SK-N-SH (cell line): ENCODE measurements at regions not wholly inside any gene's neighbourhood (a gene's known extent, or its start where the extent isn't known, plus 50 kb on each side); places are given as distances from the start of the nearest gene placed in this dataset.

Source experiments
- CTCF ChIA-PET: fragments of 300-600, 350-600 bp; formaldehyde crosslinking; extraction: SDS; loops from one replicate; lab custom pipeline; 2021; lab: Yijun Ruan, JAX
- POLR2A ChIA-PET: fragments of 350-600 bp; sonication (Branson Sonifier 250); formaldehyde crosslinking; extraction: SDS; loops from one replicate; lab custom pipeline; 2020; ENCODE audit warnings: antibody characterized with exemption, inconsistent platforms; lab: Yijun Ruan, JAX
- DNase-seq: peaks from one replicate; pipeline ENCODE4 v3.0.0; 2012
- H2AFZ ChIP-seq: fragments of 200-600 bp; sonication (generic); 2 replicates; pipeline ENCODE4 v1.8.1; 2016; ENCODE audit warnings: antibody characterized with exemption, mild to moderate bottlenecking, low read depth
- H3F3A ChIP-seq: fragments of 200-600 bp; sonication (generic); replicated peaks from 2 replicates; pipeline ENCODE3; 2016; ENCODE audit warnings: antibody characterized with exemption, mild to moderate bottlenecking; ENCODE audit not compliant: insufficient read depth
- H3K27ac ChIP-seq, 2 experiments: fragments of 200-500 bp in 1 of 2; fragments of 200-600 bp in 1 of 2; sonication (Bioruptor generic) in 1 of 2; sonication (generic), shearing (Covaris generic) in 1 of 2; 2 replicates each; pipeline versions ENCODE4 v1.5.1 to v1.6.1; 2014 to 2016; ENCODE audit warnings: low read depth in 2 of 2, inconsistent platforms in 1 of 2, low read length in 1 of 2, mild to moderate bottlenecking in 1 of 2, mixed read lengths in 1 of 2
- H3K27me3 ChIP-seq: fragments of 200-600 bp; sonication (generic), shearing (Covaris generic); 2 replicates; pipeline ENCODE4 v1.6.1; 2016; ENCODE audit warnings: mixed run types; ENCODE audit not compliant: insufficient read depth
- H3K36me3 ChIP-seq, 2 experiments: fragments of 200-500 bp in 1 of 2; fragments of 200-600 bp in 1 of 2; sonication (Bioruptor generic) in 1 of 2; sonication (generic) in 1 of 2; replicated peaks in 1 of 2; 2 replicates each; pipeline versions ENCODE3 to v1.5.1; 2014 to 2016; ENCODE audit warnings: low read length in 1 of 2, mild to moderate bottlenecking in 1 of 2; ENCODE audit not compliant: insufficient read depth in 2 of 2, control insufficient read depth in 1 of 2
- H3K4me1 ChIP-seq, 2 experiments: fragments of 200-500 bp in 1 of 2; fragments of 200-600 bp in 1 of 2; sonication (Bioruptor generic) in 1 of 2; sonication (generic), shearing (Covaris generic) in 1 of 2; 2 replicates each; pipeline versions ENCODE4 v1.5.1 to v1.6.1; 2014 to 2016; ENCODE audit warnings: low read depth in 1 of 2, low read length in 1 of 2, mixed run types in 1 of 2; ENCODE audit not compliant: insufficient read depth in 2 of 2, control insufficient read depth in 1 of 2
- H3K4me2 ChIP-seq: fragments of 200-600 bp; sonication (generic), shearing (Covaris generic); 2 replicates; pipeline ENCODE4 v1.6.1; 2017; ENCODE audit warnings: mixed run types
- H3K4me3 ChIP-seq, 2 experiments: fragments of 200-500 bp in 1 of 2; fragments of 200-600 bp in 1 of 2; sonication (Bioruptor generic) in 1 of 2; sonication (generic), shearing (Covaris generic) in 1 of 2; 2 replicates each; pipeline versions ENCODE4 v1.5.1 to v1.8.1; 2014 to 2016; ENCODE audit warnings: low read depth in 2 of 2, inconsistent platforms in 1 of 2, low read length in 1 of 2, mild to moderate bottlenecking in 1 of 2, mixed read lengths in 1 of 2, moderate library complexity in 1 of 2
- H3K79me2 ChIP-seq: fragments of 200-600 bp; sonication (generic); 2 replicates; pipeline ENCODE4 v1.8.1; 2017; ENCODE audit warnings: mild to moderate bottlenecking; ENCODE audit not compliant: insufficient read depth
- H3K9ac ChIP-seq: fragments of 200-600 bp; sonication (generic); 2 replicates; pipeline ENCODE4 v1.6.1; 2017; ENCODE audit warnings: mixed run types
- H3K9me2 ChIP-seq: fragments of 200-600 bp; sonication (generic); 2 replicates; pipeline ENCODE4 v1.6.1; 2017; ENCODE audit warnings: mixed run types
- H3K9me3 ChIP-seq: fragments of 200-600 bp; sonication (generic); 2 replicates; pipeline ENCODE4 v1.6.1; 2017; ENCODE audit warnings: mixed run types, mild to moderate bottlenecking, moderate library complexity
- H4K20me1 ChIP-seq: fragments of 200-600 bp; sonication (generic); 2 replicates; pipeline ENCODE4 v1.6.1; 2017; ENCODE audit warnings: mild to moderate bottlenecking, mixed run types; ENCODE audit not compliant: insufficient read depth
- CHD2 ChIP-seq: fragments of 150-350 bp; IDR thresholded peaks from 2 replicates; pipeline ENCODE4 v1.6.1; 2018; ENCODE audit warnings: low read length; ENCODE audit not compliant: partially characterized antibody
- ELF1 ChIP-seq: IDR thresholded peaks from 2 replicates; pipeline ENCODE4 v1.4.0; 2012
- EP300 ChIP-seq, 2 experiments: IDR thresholded peaks; 2 replicates each; pipeline versions ENCODE4 v1.4.0 to v1.6.1; 2012; ENCODE audit warnings: borderline replicate concordance in 1 of 2, low read depth in 1 of 2, low read length in 1 of 2
- FOSL2 ChIP-seq: IDR thresholded peaks from 2 replicates; pipeline ENCODE4 v1.4.0; 2012; ENCODE audit warnings: low read depth, mild to moderate bottlenecking, moderate library complexity, borderline replicate concordance
- FOXJ3 ChIP-seq: sonication (generic); formaldehyde crosslinking; IDR thresholded peaks from 2 replicates; pipeline ENCODE4 v1.5.1; 2020; ENCODE audit warnings: mild to moderate bottlenecking, missing genetic modification reagents
- FOXM1 ChIP-seq: IDR thresholded peaks from 2 replicates; pipeline ENCODE4 v1.4.0; 2012; ENCODE audit warnings: low read depth, mild to moderate bottlenecking
- GABPA ChIP-seq: IDR thresholded peaks from 2 replicates; pipeline ENCODE4 v1.4.0; 2012; ENCODE audit warnings: low read depth, mild to moderate bottlenecking
- IRF3 ChIP-seq: fragments of 150-350 bp; IDR thresholded peaks from 2 replicates; pipeline ENCODE4 v1.6.1; 2016; ENCODE audit warnings: mild to moderate bottlenecking, low read depth, low read length
- MAX ChIP-seq: IDR thresholded peaks from 2 replicates; pipeline ENCODE4 v1.4.0; 2012; ENCODE audit warnings: low read depth
- MXI1 ChIP-seq: IDR thresholded peaks from 2 replicates; pipeline ENCODE4 v1.6.1; 2012; ENCODE audit warnings: mild to moderate bottlenecking, low read depth, low read length, improper control_type of control experiment
- POLR2AphosphoS5 ChIP-seq: IDR thresholded peaks from 2 replicates; pipeline ENCODE4 v1.6.1; 2012; ENCODE audit warnings: low read depth, low read length
- RFX5 ChIP-seq: IDR thresholded peaks from 2 replicates; pipeline ENCODE4 v1.6.1; 2012; ENCODE audit warnings: mild to moderate bottlenecking, improper control_type of control experiment, low read length
- RXRA ChIP-seq: IDR thresholded peaks from 2 replicates; pipeline ENCODE4 v1.4.0; 2012; ENCODE audit warnings: low read depth, mild to moderate bottlenecking, borderline replicate concordance
- SIN3A ChIP-seq: IDR thresholded peaks from 2 replicates; pipeline ENCODE4 v1.6.1; 2012; ENCODE audit warnings: low read depth, mild to moderate bottlenecking, low read length, moderate library complexity, borderline replicate concordance
- TCF12 ChIP-seq: IDR thresholded peaks from 2 replicates; pipeline ENCODE4 v1.4.0; 2012
- USF2 ChIP-seq: fragments of 150-350 bp; IDR thresholded peaks from 2 replicates; pipeline ENCODE4 v1.6.1; 2017; ENCODE audit warnings: antibody characterized with exemption, low read length, low read depth, borderline replicate concordance
- WGBS: methylation state at CpG from one replicate; pipeline ENCODE4 v1.1.6; 2017; ENCODE audit warnings: low lambda C conversion rate; 5-methylcytosine and 5-hydroxymethylcytosine counted together
- TF ChIP-seq, protein P1 (sequence below): fragments of 200-600 bp; sonication (generic); IDR thresholded peaks from 2 replicates; pipeline ENCODE4 v1.6.1; 2017; ENCODE audit warnings: antibody characterized with exemption, mild to moderate bottlenecking, moderate library complexity

GRCh38 chr3:105214590-105214989 lies 152.1 kb upstream of the ALCAM start:
- H3K9ac ChIP-seq: no peak overlapping the region
- H2AFZ ChIP-seq: no peak overlapping the region
- no peaks in the 10 kb centered on the region for H4K20me1 ChIP-seq
- ChIA-PET POLR2A (no interaction called here), CTCF (no interaction called here)
- no peak for DNase-seq
- H3K36me3 ChIP-seq: peaks cover 0 to 4% of the 10 kb centered on the region in 2 experiments
- no peak overlapping the region for H3K4me2 ChIP-seq
- H3K27ac ChIP-seq: no peak overlapping the region
- WGBS: 86% methylated on average over 1 of the region's 1 CpG
- H3F3A ChIP-seq: no peaks in the 10 kb centered on the region
- no peaks in the 10 kb centered on the region for H3K9me3 ChIP-seq
- no peak for TF ChIP-seq FOXM1
- no peak for TF ChIP-seq EP300 (IDR thresholded peaks at IDR 0.05; ENCODE audit: borderline replicate concordance in 1 of 2, low read depth in 1 of 2, low read length in 1 of 2)
- TF ChIP-seq MXI1: no peak
- no peak for TF ChIP-seq SIN3A
- TF ChIP-seq CHD2: no peak
- H3K79me2 ChIP-seq: no peaks in the 10 kb centered on the region
- H3K4me3 ChIP-seq: no peak overlapping the region
- H3K4me1 ChIP-seq: no peaks in the 10 kb centered on the region
- no peaks in the 10 kb centered on the region for H3K27me3 ChIP-seq
- H3K9me2 ChIP-seq: no peaks in the 10 kb centered on the region; the same call in 1 of the 2 replicates

GRCh38 chr3:105222568-105223093 lies 144.1 kb upstream of the ALCAM start:
- H3K9me3 ChIP-seq: no peaks in the 10 kb centered on the region
- no peaks in the 10 kb centered on the region for H3K27me3 ChIP-seq
- ChIA-PET CTCF (no interaction called here), POLR2A (no interaction called here)
- H3K9ac ChIP-seq: no peak overlapping the region
- H3K27ac ChIP-seq: no peak overlapping the region
- WGBS: 88% methylated on average over 8 of the region's 8 CpGs
- H3K4me3 ChIP-seq: no peak overlapping the region
- H3K4me1 ChIP-seq: no peaks in the 10 kb centered on the region; a peak in 1 of 4 replicates
- no peaks in the 10 kb centered on the region for H4K20me1 ChIP-seq
- no peaks in the 10 kb centered on the region for H3K79me2 ChIP-seq
- TF ChIP-seq FOSL2 (no peak), FOXJ3 (CRISPR knock-in tag) (no peak), USF2 (no peak), GABPA (no peak), RFX5 (no peak)
- no peak for DNase-seq
- H3K4me2 ChIP-seq: no peak overlapping the region
- no peaks in the 10 kb centered on the region for H3K36me3 ChIP-seq
- no peak overlapping the region for H2AFZ ChIP-seq
- no peaks in the 10 kb centered on the region for H3K9me2 ChIP-seq
- H3F3A ChIP-seq: no peaks in the 10 kb centered on the region

GRCh38 chr3:105223815-105224214 lies 142.9 kb upstream of the ALCAM start:
- Histone ChIP-seq H3K27me3 (no peaks in the 10 kb centered on the region), H4K20me1 (no peaks in the 10 kb centered on the region), H2AFZ (no peak overlapping the region), H3K79me2 (no peaks in the 10 kb centered on the region), H3K9me3 (no peaks in the 10 kb centered on the region), H3K36me3 (no peaks in the 10 kb centered on the region), H3K4me3 (no peak overlapping the region; a peak in 1 of 4 replicates), H3K4me2 (no peak overlapping the region), H3F3A (no peaks in the 10 kb centered on the region), H3K9me2 (no peaks in the 10 kb centered on the region), H3K4me1 (no peaks in the 10 kb centered on the region; a peak in 1 of 4 replicates), H3K9ac (no peak overlapping the region), H3K27ac (no peak overlapping the region)
- no peak for DNase-seq
- POLR2A ChIA-PET: no interaction called here
- WGBS: 93% methylated on average over 10 of the region's 11 CpGs
- CTCF ChIA-PET: interaction anchor here (0.6 kb wide), 1 partner anchor 18 kb away, joined by 3 read pairs; no protein-coding TSS in a partner anchor
- TF ChIP-seq TCF12 (no peak), MAX (no peak), FOSL2 (no peak), IRF3 (no peak), POLR2AphosphoS5 (no peak), SIN3A (no peak), RXRA (no peak), ELF1 (no peak), USF2 (no peak), GABPA (no peak), RFX5 (no peak)
- TF ChIP-seq, protein P1, sequence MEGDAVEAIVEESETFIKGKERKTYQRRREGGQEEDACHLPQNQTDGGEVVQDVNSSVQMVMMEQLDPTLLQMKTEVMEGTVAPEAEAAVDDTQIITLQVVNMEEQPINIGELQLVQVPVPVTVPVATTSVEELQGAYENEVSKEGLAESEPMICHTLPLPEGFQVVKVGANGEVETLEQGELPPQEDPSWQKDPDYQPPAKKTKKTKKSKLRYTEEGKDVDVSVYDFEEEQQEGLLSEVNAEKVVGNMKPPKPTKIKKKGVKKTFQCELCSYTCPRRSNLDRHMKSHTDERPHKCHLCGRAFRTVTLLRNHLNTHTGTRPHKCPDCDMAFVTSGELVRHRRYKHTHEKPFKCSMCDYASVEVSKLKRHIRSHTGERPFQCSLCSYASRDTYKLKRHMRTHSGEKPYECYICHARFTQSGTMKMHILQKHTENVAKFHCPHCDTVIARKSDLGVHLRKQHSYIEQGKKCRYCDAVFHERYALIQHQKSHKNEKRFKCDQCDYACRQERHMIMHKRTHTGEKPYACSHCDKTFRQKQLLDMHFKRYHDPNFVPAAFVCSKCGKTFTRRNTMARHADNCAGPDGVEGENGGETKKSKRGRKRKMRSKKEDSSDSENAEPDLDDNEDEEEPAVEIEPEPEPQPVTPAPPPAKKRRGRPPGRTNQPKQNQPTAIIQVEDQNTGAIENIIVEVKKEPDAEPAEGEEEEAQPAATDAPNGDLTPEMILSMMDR: no peak
